Activated CD8-positive, alpha-beta T cell treated with anti-CD3 and anti-CD28 coated beads, Interleukin-2, amount 10 ng/mL, durations not matched to agents 7 days and 5 days (primary cell): ENCODE measurements at regions not wholly inside any gene's neighbourhood (a gene's known extent, or its start where the extent isn't known, plus 50 kb on each side); places are given as distances from the start of the nearest gene placed in this dataset.

Source experiments
- ATAC-seq: fragments of 150-1000 bp; cut with Tn5 transposase; one replicate; pipeline ENCODE4 v1.10.0; 2021; ENCODE audit warnings: moderate library complexity
- CTCF ChIA-PET: fragments of 350-600 bp; sonication (Branson Sonifier 250); formaldehyde crosslinking; loops from one replicate; lab custom pipeline; 2021; ENCODE audit warnings: antibody characterized with exemption; lab: Charles Lee
- POLR2A ChIA-PET: fragments of 350-600 bp; sonication (Branson Sonifier 250); formaldehyde crosslinking; loops from one replicate; lab custom pipeline; 2021; ENCODE audit warnings: antibody characterized with exemption; lab: Charles Lee
- DNase-seq: peaks from one replicate; pipeline ENCODE4 v3.0.0-alpha.2; 2020
- H3K27ac Mint-ChIP-seq: one replicate; pipeline ENCODE4 v1.8.0; 2021; ENCODE audit warnings: mild to moderate bottlenecking, mixed read lengths
- H3K27me3 Mint-ChIP-seq: one replicate; pipeline ENCODE4 v1.8.0; 2021; ENCODE audit warnings: low read depth, mixed read lengths
- H3K36me3 Mint-ChIP-seq: one replicate; pipeline ENCODE4 v1.8.0; 2021; ENCODE audit warnings: low read depth, mixed read lengths
- H3K4me1 Mint-ChIP-seq: one replicate; pipeline ENCODE4 v1.8.0; 2021; ENCODE audit warnings: low read depth, mixed read lengths
- H3K4me3 Mint-ChIP-seq: one replicate; pipeline ENCODE4 v1.8.0; 2021; ENCODE audit warnings: mild to moderate bottlenecking, mixed read lengths
- H3K9me3 Mint-ChIP-seq: one replicate; pipeline ENCODE4 v1.8.0; 2022; ENCODE audit warnings: mixed read lengths; ENCODE audit not compliant: insufficient read depth

DNA sequence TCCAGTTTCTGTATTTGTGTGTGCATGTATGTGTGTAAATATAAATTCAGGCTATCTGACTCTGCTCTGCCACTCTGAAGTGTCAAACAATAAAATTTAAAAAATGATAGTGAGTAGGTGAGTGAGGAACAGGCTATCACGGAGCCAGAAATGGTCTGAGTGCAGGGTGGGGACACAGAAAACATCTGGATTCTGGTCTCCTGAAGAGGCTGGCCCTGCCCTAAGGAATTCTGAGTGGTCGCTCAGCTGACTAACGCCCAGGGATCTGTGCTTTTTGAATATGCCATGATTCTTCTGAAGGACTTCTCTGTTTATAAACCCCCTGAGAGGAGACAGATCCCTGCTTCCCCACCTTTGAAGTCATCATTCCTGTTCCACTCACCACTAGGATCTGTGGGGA, 353.9 kb upstream of the GYPC start:
- CTCF ChIA-PET, result no interaction called here
- Mint-ChIP-seq H3K9me3 (no peaks in the 10 kb centered on the region), H3K27me3 (no peaks in the 10 kb centered on the region), H3K4me3 (no peak overlapping the region), H3K4me1 (no peaks in the 10 kb centered on the region), H3K36me3 (no peaks in the 10 kb centered on the region), H3K27ac (no peak overlapping the region)
- ATAC-seq (no peak), DNase-seq (no peak)
- POLR2A ChIA-PET, result no interaction called here

DNA sequence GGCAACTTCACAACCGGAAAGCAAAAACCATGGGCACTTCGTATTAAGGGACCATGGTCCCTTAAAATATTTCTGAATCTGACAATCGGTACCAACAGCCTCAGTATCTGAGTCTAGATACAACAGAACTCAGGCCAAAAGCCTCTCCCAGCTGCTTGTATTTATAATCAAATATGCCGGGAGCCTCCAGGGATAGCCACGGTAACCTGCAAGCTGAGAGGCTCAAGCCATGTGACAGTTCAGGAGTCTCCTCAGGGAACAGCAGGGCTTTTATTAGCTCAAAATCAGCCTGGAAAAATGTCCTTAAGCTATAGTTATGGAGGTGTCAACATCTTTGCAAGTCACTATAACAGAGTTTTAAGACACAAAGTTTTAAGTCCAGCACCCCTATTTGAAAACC, 352.8 kb upstream of the GYPC start:
- CTCF ChIA-PET, result no interaction called here
- no peaks in the 10 kb centered on the region for H3K27me3 Mint-ChIP-seq
- H3K27ac Mint-ChIP-seq, result no peak overlapping the region
- H3K36me3 Mint-ChIP-seq, result no peaks in the 10 kb centered on the region
- no peak for DNase-seq
- H3K9me3 Mint-ChIP-seq, result no peaks in the 10 kb centered on the region
- no peak overlapping the region for H3K4me3 Mint-ChIP-seq
- no peaks in the 10 kb centered on the region for H3K4me1 Mint-ChIP-seq
- ATAC-seq, result no peak
- POLR2A ChIA-PET, result no interaction called here

DNA sequence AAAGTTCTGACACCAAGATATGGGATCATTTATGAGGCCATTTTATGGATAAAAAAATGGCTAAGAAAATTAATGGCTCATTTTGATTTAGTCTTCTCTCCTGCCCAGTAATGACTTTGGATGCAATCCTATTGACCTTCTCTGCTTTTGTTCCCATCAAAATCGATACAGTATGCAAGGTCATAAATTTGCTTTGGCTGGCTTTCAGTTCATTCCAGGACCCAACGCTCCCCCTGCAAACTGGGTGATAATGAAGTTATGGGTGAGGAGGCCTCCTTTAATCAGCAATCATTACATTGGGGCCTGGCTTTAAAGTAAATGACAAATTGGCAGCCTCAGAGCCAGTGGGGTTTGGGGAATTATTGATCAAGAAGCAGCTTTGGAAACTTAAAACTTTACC, 351.8 kb upstream of the GYPC start:
- H3K36me3 Mint-ChIP-seq, result no peaks in the 10 kb centered on the region
- no peak for ATAC-seq
- no peaks in the 10 kb centered on the region for H3K9me3 Mint-ChIP-seq
- H3K4me1 Mint-ChIP-seq, result no peaks in the 10 kb centered on the region
- no peak for DNase-seq
- no peaks in the 10 kb centered on the region for H3K27me3 Mint-ChIP-seq
- no peak overlapping the region for H3K4me3 Mint-ChIP-seq
- ChIA-PET POLR2A (no interaction called here), CTCF (no interaction called here)
- no peak overlapping the region for H3K27ac Mint-ChIP-seq

DNA sequence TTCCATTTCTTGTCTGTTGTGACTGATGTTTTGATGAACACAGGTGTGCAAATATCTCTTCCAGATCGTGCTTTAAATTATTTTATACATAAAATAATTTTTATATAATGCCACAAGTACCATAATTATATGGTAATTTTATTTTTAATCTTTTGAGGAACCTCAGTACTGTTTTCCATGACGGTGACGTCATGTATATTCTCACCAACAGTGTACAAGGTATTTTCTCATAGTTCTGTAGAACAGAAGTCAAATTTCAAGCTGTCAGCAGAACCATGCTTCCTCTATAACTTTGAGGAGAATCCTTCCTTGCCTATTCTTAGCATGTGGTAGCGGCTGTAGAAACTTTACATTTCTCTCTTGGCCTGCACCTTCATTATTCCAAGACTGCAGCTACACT, 349.4 kb upstream of the GYPC start:
- ATAC-seq (no peak), DNase-seq (no peak)
- H3K4me3 Mint-ChIP-seq, result no peak overlapping the region
- no peak overlapping the region for H3K27ac Mint-ChIP-seq
- ChIA-PET POLR2A (no interaction called here), CTCF (no interaction called here)
- H3K27me3 Mint-ChIP-seq, result no peaks in the 10 kb centered on the region
- H3K9me3 Mint-ChIP-seq, result no peaks in the 10 kb centered on the region
- H3K4me1 Mint-ChIP-seq, result no peaks in the 10 kb centered on the region
- H3K36me3 Mint-ChIP-seq, result no peaks in the 10 kb centered on the region

DNA sequence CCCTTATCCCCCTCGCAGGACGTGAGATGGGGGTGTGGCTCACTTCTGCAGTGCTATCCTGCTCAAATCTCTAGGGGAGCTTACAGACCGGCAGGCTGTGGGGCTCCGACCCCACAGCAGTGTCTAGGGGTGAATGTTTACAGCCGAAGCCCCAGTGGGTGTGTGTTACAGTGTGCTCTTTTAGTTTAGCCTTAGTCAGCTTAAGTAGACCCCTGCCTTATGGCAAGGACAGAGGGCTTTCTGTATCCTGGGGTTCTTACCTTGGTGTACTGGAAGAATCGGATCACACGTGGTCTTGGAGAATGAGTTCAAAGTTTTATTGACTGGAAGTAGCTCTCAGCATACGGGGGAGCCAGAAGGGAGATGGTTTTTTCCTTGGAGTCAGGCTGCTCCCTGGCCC, 348.2 kb upstream of the GYPC start:
- ATAC-seq (no peak), DNase-seq (no peak)
- ChIA-PET POLR2A (no interaction called here), CTCF (no interaction called here)
- Mint-ChIP-seq H3K9me3 (no peaks in the 10 kb centered on the region), H3K36me3 (no peaks in the 10 kb centered on the region), H3K27me3 (no peaks in the 10 kb centered on the region), H3K4me3 (no peak overlapping the region), H3K4me1 (no peaks in the 10 kb centered on the region), H3K27ac (no peak overlapping the region)

DNA sequence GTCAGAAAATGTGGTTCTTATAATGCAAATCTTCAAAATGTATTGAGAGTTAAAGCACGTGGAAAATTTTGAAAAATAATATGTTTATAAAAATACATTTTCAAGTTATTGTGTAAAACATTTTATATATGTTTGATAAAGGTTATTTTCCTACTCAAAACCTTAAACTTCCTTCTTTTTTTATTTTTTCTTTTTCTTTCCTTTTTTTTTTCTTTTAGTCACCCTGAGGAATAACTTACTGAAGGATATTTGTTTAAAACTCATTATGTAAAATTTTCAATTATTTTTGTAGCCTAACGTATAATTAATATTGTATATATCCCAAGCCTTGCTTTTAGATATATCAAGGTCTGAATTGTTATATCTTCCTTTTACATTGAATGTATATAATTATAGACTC, 346.8 kb upstream of the GYPC start:
- Mint-ChIP-seq H3K4me1 (no peaks in the 10 kb centered on the region), H3K9me3 (no peaks in the 10 kb centered on the region), H3K27me3 (no peaks in the 10 kb centered on the region), H3K36me3 (no peaks in the 10 kb centered on the region), H3K27ac (no peak overlapping the region), H3K4me3 (no peak overlapping the region)
- no peak for ATAC-seq
- ChIA-PET CTCF (interaction anchor here (0.6 kb wide), 1 partner anchor 533 kb away, joined by 3 read pairs; no protein-coding TSS in a partner anchor), POLR2A (no interaction called here)
- no peak for DNase-seq

DNA sequence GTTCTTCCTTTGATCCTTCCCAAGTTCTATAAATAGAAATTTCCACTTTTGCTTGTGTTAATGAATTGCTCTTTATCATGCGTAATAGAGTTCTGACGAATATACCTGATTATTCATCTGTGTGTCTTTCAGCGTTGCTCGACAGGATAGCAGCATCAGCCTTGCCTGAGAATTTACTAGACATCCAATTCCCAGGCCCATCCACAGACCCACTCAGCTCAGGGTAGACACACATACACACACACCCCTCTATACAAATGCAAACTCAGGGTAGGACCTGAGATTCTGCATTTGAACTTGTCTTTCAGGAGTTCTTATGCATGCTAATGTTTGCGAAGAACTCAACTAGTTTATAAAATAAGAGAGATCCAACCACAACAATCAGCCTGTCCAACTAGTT, 343.4 kb upstream of the GYPC start:
- no peaks in the 10 kb centered on the region for H3K36me3 Mint-ChIP-seq
- no peaks in the 10 kb centered on the region for H3K27me3 Mint-ChIP-seq
- H3K4me1 Mint-ChIP-seq, result no peaks in the 10 kb centered on the region
- ChIA-PET CTCF (no interaction called here), POLR2A (no interaction called here)
- H3K9me3 Mint-ChIP-seq, result no peaks in the 10 kb centered on the region
- no peak for DNase-seq
- no peak overlapping the region for H3K27ac Mint-ChIP-seq
- ATAC-seq, result no peak
- H3K4me3 Mint-ChIP-seq, result no peak overlapping the region

DNA sequence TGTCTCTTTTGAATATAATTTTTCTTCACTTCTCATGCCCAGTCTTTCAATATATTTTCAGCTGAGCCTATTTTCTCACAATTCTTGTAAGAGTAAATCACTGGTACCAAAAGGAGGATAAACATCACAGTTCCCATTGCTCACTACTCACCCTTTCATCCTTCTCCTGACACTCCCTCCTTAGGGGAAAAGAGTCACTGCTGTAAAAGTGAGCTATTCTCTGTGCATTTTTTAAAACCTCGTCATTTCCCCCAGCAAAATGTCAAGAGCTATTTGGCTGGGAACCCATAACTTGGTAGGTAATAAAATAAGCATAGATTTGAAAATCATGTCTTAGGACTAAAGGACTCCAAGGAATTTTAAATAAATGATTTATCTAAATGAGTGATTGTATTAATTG, 340.1 kb upstream of the GYPC start:
- POLR2A ChIA-PET, result no interaction called here
- CTCF ChIA-PET, result no interaction called here
- H3K4me1 Mint-ChIP-seq, result no peaks in the 10 kb centered on the region
- DNase-seq (no peak), ATAC-seq (no peak)
- no peak overlapping the region for H3K27ac Mint-ChIP-seq
- no peak overlapping the region for H3K4me3 Mint-ChIP-seq
- H3K36me3 Mint-ChIP-seq, result no peaks in the 10 kb centered on the region
- H3K27me3 Mint-ChIP-seq, result no peaks in the 10 kb centered on the region
- no peaks in the 10 kb centered on the region for H3K9me3 Mint-ChIP-seq

DNA sequence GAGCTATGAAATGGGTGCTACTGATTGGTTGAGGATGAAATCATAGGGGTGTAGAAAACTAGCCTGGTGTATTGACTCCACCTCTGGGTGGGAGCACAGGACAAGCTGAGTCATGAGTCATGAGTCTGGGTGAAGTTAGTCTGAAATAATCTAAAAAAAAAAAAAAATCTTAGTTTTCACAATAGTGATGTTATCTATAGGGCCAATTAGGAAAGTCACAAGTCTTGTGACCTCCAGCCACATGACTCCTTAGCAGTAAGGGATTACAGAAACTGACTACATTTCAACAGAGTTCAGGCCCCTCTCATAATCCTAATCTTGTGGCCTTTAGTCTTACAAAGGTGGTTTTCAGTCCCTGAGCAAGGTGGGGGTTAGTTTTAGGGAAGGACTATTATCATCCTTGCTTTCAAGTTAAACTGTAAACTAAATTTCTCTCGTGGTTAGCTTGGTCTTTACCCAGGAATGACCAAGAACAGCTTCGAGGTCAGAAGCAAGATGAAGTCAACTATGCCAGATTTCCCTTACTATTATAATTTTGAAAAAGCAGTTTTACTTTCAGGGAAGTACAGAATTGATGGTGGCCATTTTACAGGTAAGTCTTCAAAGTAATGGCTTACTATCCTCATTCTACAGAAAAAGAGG, 338.0 kb upstream of the GYPC start:
- ChIA-PET CTCF (no interaction called here), POLR2A (no interaction called here)
- ATAC-seq (no peak), DNase-seq (no peak)
- H3K4me1 Mint-ChIP-seq, result peaks cover 2% of the 10 kb centered on the region
- no peak overlapping the region for H3K27ac Mint-ChIP-seq
- H3K9me3 Mint-ChIP-seq, result no peaks in the 10 kb centered on the region
- no peaks in the 10 kb centered on the region for H3K36me3 Mint-ChIP-seq
- H3K27me3 Mint-ChIP-seq, result no peaks in the 10 kb centered on the region
- no peak overlapping the region for H3K4me3 Mint-ChIP-seq

DNA sequence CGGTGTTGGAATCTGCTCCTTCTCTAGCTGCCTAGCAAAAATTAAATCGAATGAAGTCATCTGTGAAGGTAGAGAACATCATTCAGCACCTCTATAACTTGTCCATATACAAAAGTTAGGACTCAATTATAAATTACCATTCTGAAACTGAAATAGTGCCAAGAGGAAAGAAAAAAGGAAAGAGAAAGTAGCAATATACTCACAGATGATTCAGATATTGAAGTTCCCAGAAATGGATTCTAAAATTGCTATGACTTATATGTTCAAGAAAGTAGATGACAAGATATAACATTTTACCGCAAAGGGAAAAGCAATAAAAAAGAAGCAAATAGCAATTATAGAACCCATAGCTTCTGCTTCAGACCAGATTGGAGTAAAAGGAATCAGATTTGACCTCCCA, 333.6 kb upstream of the GYPC start:
- Mint-ChIP-seq H3K27ac (no peak overlapping the region), H3K27me3 (no peaks in the 10 kb centered on the region), H3K4me1 (peaks cover 2% of the 10 kb centered on the region), H3K9me3 (no peaks in the 10 kb centered on the region), H3K4me3 (no peak overlapping the region), H3K36me3 (no peaks in the 10 kb centered on the region)
- ATAC-seq (no peak), DNase-seq (no peak)
- ChIA-PET CTCF (no interaction called here), POLR2A (no interaction called here)

DNA sequence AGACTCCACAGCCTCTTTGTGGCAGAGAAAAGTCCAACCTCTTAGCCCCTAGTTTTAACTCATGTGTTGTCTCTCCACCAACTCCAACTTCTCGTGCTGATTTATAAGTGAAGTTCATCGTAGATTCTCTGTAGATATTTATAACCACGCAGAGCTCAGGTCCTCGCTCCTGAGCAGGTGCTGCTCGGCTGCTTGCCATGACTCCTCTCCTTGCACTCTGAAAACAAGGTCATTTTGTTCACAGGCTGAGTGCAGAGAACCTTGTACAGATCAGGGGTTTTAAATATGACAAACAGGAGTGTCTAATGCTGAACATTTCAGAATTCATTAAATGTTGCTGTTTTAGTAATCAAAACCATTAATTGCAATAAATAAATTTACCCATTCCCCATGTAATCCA, 330.8 kb upstream of the GYPC start:
- no peak for DNase-seq
- Mint-ChIP-seq H3K9me3 (no peaks in the 10 kb centered on the region), H3K27me3 (no peaks in the 10 kb centered on the region), H3K4me3 (no peak overlapping the region), H3K36me3 (no peaks in the 10 kb centered on the region), H3K4me1 (peaks cover 2% of the 10 kb centered on the region), H3K27ac (no peak overlapping the region)
- no peak for ATAC-seq
- ChIA-PET CTCF (no interaction called here), POLR2A (no interaction called here)

DNA sequence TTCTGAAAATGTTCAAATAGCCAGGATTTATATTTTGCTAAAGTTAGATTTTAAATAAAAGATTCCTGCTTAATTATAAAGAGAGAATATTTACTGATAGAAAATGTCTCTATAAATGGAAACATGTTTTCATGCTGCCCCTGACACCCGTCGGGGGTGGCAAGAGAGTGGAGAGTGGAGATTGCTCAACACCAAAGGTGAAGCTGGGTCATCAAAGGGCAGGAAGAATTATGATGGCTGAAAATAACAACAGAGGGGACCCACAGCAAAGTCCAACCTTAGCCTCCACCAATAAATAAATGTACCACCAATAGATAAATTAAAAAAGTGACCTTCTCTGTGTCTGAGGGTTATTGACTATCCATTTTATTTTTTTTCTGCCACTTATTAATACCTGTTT, 326.8 kb upstream of the GYPC start:
- H3K27ac Mint-ChIP-seq, result no peak overlapping the region
- CTCF ChIA-PET, result no interaction called here
- DNase-seq (no peak), ATAC-seq (no peak)
- H3K4me3 Mint-ChIP-seq, result no peak overlapping the region
- POLR2A ChIA-PET, result no interaction called here
- H3K9me3 Mint-ChIP-seq, result peaks cover 21% of the 10 kb centered on the region
- H3K4me1 Mint-ChIP-seq, result no peaks in the 10 kb centered on the region
- H3K27me3 Mint-ChIP-seq, result no peaks in the 10 kb centered on the region
- no peaks in the 10 kb centered on the region for H3K36me3 Mint-ChIP-seq

DNA sequence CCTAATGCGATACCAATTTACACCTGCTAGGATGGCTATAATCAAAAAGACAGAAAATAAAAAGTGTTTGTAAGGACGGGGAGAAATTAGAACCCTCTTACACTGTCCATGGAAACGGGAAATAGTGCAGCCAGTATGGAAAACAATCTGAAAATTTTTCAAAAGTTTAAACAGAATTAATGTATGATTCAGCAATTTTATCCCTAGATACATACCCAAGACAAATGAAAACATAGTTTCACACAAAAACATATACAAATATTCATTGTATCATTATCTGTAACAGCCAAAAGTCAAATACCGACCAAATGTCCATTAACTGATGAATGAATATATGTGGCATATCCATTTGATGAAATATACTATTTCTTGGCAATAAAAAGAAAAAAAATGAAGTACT, 313.5 kb upstream of the GYPC start:
- Mint-ChIP-seq H3K9me3 (no peaks in the 10 kb centered on the region), H3K36me3 (no peaks in the 10 kb centered on the region), H3K27me3 (no peaks in the 10 kb centered on the region), H3K27ac (no peak overlapping the region), H3K4me1 (no peaks in the 10 kb centered on the region), H3K4me3 (no peak overlapping the region)
- ChIA-PET CTCF (no interaction called here), POLR2A (no interaction called here)
- no peak for ATAC-seq
- no peak for DNase-seq
